ENCODE measurements at regions not wholly inside any gene's neighbourhood (a gene's known extent, or its start where the extent isn't known, plus 50 kb on each side); places are given as distances from the start of the nearest gene placed in this dataset.

GRCh38 chr16:5450409-5451104 is 353.0 kb upstream of the EEF2KMT start:
- TF ChIP-seq POLR2A (IDR thresholded peaks at IDR 0.05) (no peak), CTCF (IDR thresholded peaks at IDR 0.05) (no peak)

All from heart left ventricle (tissue), 13 donors.